ENCODE measurements at regions not wholly inside any gene's neighbourhood (a gene's known extent, or its start where the extent isn't known, plus 50 kb on each side); places are given as distances from the start of the nearest gene placed in this dataset.
A peak's percentile ranks its signal among the peaks of the same experiment; 100 is the strongest.

- Mint-ChIP-seq H3K4me3 (ENCODE audit: low read depth) (no peak overlapping the region), H3K27ac (no peak overlapping the region), H3K36me3 (ENCODE audit: insufficient read depth) (peaks cover 1% of the 10 kb centered on the region), H3K4me1 (ENCODE audit: low read depth) (peaks cover 7% of the 10 kb centered on the region), H3K27me3 (no peaks in the 10 kb centered on the region), H3K9me3 (ENCODE audit: low read depth) (no peaks in the 10 kb centered on the region)
- TF ChIP-seq, protein P1, sequence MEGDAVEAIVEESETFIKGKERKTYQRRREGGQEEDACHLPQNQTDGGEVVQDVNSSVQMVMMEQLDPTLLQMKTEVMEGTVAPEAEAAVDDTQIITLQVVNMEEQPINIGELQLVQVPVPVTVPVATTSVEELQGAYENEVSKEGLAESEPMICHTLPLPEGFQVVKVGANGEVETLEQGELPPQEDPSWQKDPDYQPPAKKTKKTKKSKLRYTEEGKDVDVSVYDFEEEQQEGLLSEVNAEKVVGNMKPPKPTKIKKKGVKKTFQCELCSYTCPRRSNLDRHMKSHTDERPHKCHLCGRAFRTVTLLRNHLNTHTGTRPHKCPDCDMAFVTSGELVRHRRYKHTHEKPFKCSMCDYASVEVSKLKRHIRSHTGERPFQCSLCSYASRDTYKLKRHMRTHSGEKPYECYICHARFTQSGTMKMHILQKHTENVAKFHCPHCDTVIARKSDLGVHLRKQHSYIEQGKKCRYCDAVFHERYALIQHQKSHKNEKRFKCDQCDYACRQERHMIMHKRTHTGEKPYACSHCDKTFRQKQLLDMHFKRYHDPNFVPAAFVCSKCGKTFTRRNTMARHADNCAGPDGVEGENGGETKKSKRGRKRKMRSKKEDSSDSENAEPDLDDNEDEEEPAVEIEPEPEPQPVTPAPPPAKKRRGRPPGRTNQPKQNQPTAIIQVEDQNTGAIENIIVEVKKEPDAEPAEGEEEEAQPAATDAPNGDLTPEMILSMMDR (IDR thresholded peaks at IDR 0.05; ENCODE audit: unreplicated experiment) = no peak
- DNase-seq (ENCODE audit: low spot score, unreplicated experiment) = no peak
Observed at GRCh38 chr15:39468828-39469227, 112.1 kb upstream of the THBS1 start.

DNA sequence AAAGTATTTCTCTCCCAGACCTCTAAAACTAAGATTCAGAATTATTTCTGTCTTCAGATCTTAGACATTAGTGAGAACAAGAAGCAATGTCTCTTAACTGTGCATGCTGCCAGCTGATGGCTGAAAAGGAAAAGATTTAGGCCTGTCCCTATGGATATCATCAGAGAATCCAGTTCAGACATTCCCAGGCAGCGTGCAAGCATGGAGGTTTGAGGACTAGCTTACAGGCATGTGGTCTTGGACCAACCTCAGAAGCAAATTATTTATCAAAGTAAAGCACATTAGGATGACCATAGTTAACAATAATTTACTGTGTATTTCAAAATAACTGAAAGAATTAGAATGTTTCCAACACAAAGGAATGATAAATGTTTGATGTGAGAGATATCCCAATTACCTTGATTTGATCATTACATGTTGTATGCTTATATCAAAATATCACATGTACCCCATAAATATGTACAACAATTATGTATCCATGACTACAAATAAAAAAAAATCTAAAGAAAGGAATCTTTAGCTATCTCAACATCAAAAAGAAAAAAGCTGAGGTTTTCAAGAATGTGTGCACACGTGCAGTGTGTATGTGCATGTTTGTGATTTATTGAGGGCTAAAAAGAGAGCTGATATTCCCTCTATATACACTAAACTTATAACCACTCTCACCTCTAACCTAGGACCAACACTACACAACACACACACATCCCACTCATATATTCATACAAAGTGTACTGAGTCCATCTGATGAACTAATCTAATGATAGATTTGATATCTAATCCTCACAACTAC, 108.9 kb upstream of the THBS1 start:
- Mint-ChIP-seq H3K36me3 (ENCODE audit: insufficient read depth) (peaks cover 1% of the 10 kb centered on the region), H3K4me3 (ENCODE audit: low read depth) (no peak overlapping the region), H3K4me1 (ENCODE audit: low read depth) (peaks cover 8% of the 10 kb centered on the region), H3K27me3 (no peaks in the 10 kb centered on the region), H3K27ac (no peak overlapping the region), H3K9me3 (ENCODE audit: low read depth) (no peaks in the 10 kb centered on the region)
- TF ChIP-seq, protein P1 (IDR thresholded peaks at IDR 0.05; ENCODE audit: unreplicated experiment) = no peak
- DNase-seq (ENCODE audit: low spot score, unreplicated experiment) = no peak

GRCh38 chr15:39472621-39473297, 108.1 kb upstream of the THBS1 start:
- peaks cover 8% of the 10 kb centered on the region for H3K4me1 Mint-ChIP-seq (ENCODE audit: low read depth)
- H3K27ac Mint-ChIP-seq = no peak overlapping the region
- DNase-seq (ENCODE audit: low spot score, unreplicated experiment) = no peak
- H3K4me3 Mint-ChIP-seq (ENCODE audit: low read depth) = no peak overlapping the region
- H3K36me3 Mint-ChIP-seq (ENCODE audit: insufficient read depth) = peaks cover 1% of the 10 kb centered on the region
- no peaks in the 10 kb centered on the region for H3K27me3 Mint-ChIP-seq
- TF ChIP-seq, protein P1 (IDR thresholded peaks at IDR 0.05; ENCODE audit: unreplicated experiment) = no peak
- H3K9me3 Mint-ChIP-seq (ENCODE audit: low read depth) = no peaks in the 10 kb centered on the region

DNA sequence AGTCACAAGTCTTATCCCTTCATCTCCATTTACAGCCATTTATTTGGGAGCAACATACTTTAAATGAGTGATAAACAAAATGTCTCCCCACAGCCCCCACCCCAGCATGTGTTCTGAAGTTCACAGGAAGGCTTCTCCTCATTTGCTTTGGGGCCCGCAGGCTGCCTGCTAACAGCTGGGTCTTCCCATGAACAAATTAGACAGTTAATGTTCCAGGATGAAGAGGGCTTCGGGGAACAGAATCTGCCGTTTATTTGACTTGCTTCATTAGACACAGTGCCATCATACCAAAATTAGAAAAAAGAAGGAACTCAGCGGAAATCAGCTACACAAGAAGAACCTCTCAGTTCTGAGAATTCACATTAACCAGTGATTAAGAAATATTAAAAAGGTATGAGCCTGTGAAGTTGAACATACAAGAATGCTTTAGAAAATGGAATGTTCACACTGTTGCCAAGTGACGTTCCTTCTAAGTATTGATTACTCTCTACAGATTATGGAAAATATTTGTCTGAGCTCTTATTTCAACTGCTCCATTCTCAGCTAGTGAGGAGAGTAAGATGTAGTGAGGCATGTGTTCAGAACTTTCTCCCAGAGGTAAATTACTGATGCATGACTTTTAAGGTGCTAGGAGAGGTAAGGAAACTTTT, 107.5 kb upstream of the THBS1 start:
- TF ChIP-seq, protein P1 (IDR thresholded peaks at IDR 0.05; ENCODE audit: unreplicated experiment) = no peak
- peaks cover 1% of the 10 kb centered on the region for H3K36me3 Mint-ChIP-seq (ENCODE audit: insufficient read depth)

DNA sequence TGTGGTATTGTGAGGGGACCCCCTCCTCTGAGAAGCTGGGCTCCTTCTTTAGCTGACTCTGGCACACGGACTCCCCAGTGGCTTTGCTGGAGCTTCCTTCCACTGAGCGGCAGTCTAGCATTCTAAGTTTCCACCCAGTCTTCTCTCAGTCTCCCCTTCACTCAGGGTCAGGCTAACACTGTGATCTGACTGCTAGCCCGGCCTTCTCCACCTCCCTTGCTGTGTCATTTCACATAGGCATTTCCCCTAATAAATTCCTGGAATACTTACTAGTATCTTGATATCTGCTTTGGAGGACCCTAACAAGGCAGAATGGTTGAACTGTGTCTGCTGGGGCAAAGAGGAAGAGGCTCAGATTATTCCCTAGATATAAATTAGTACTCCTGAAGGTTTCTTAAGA, 106.2 kb upstream of the THBS1 start:
- Mint-ChIP-seq H3K36me3 (ENCODE audit: insufficient read depth) (peaks cover 1% of the 10 kb centered on the region), H3K4me1 (ENCODE audit: low read depth) (peaks cover 11% of the 10 kb centered on the region), H3K27me3 (no peaks in the 10 kb centered on the region), H3K27ac (no peak overlapping the region), H3K4me3 (ENCODE audit: low read depth) (no peak overlapping the region), H3K9me3 (ENCODE audit: low read depth) (no peaks in the 10 kb centered on the region)
- DNase-seq (ENCODE audit: low spot score, unreplicated experiment) = no peak
- TF ChIP-seq, protein P1 (IDR thresholded peaks at IDR 0.05; ENCODE audit: unreplicated experiment) = no peak

More for the DNA sequence above, 107.5 kb upstream of the THBS1 start:
- no peaks in the 10 kb centered on the region for H3K9me3 Mint-ChIP-seq (ENCODE audit: low read depth)
- no peak overlapping the region for H3K4me3 Mint-ChIP-seq (ENCODE audit: low read depth)
- peak overlapping the region; percentile 54 for H3K27ac Mint-ChIP-seq
- H3K4me1 Mint-ChIP-seq (ENCODE audit: low read depth) = peaks cover 9% of the 10 kb centered on the region
- no peaks in the 10 kb centered on the region for H3K27me3 Mint-ChIP-seq
- no peak for DNase-seq (ENCODE audit: low spot score, unreplicated experiment)

Measured in progenitor cell of endocrine pancreas (in vitro differentiated cells).